HepG2 (cell line): ENCODE measurements at regions not wholly inside any gene's neighbourhood (a gene's known extent, or its start where the extent isn't known, plus 50 kb on each side); places are given as distances from the start of the nearest gene placed in this dataset.
A peak's percentile ranks its signal among the peaks of the same experiment; 100 is the strongest.

Experiments
- ATAC-seq: fragments of 200-7000 bp; cut with Tn5 transposase; 3 replicates; pipeline ENCODE4 v1.9.1; 2020; ENCODE audit warnings: mild to moderate bottlenecking, moderate library complexity
- BruUV-seq: library from RNA; stranded (reverse); fragments of 400-500 nt; replicated peaks from 2 replicates; lab custom pipeline; 2021; lab: Mats Ljungman, UMichigan
- CTCF ChIA-PET: fragments of 300-600 bp; formaldehyde crosslinking; extraction: SDS; loops from one replicate; lab custom pipeline; 2021; ENCODE audit warnings: low total read pairs, inconsistent platforms, low intra/inter-chr PET ratio; lab: Yijun Ruan, JAX
- POLR2A ChIA-PET: fragments of 350-600 bp; sonication (Branson Sonifier 250); formaldehyde crosslinking; loops from one replicate; lab custom pipeline; 2020; ENCODE audit warnings: antibody characterized with exemption, inconsistent platforms; lab: Yijun Ruan, JAX
- DNase-seq: peaks from one replicate; pipeline ENCODE4 v3.0.0-alpha.2; 2015; ENCODE audit warnings: low spot score
- FAIRE-seq: peaks from 3 replicates; lab custom pipeline; 2011; peaks lifted over from hg19 to GRCh38; lab: Jason Lieb, UNC
- H2AFZ ChIP-seq: one replicate; pipeline ENCODE4 v1.6.1; 2011; ENCODE audit warnings: low read length, inconsistent platforms
- H3K27ac ChIP-seq: fragments of 300-600 bp; 3 replicates; pipeline ENCODE4 v1.8.0; 2011; ENCODE audit warnings: mixed run types, mild to moderate bottlenecking, mixed read lengths, low read length, inconsistent platforms; ENCODE audit not compliant: insufficient read depth; ENCODE audit errors: extremely low read length
- H3K27me3 ChIP-seq, 2 experiments: fragments of 200-600 bp in 1 of 2; 2 replicates in 1 of 2; 3 replicates in 1 of 2; pipeline versions ENCODE4 v1.6.0 to v1.8.0; 2011; ENCODE audit warnings: low read length in 2 of 2, mild to moderate bottlenecking in 2 of 2, moderate library complexity in 2 of 2, inconsistent platforms in 1 of 2; ENCODE audit not compliant: insufficient read depth in 2 of 2, control insufficient read depth in 1 of 2
- H3K36me3 ChIP-seq, 2 experiments: fragments of 200-600 bp in 1 of 2; replicated peaks in 1 of 2; 2 replicates in 1 of 2; 3 replicates in 1 of 2; pipeline versions ENCODE4 v1.5.1 to v1.8.0; 2011; ENCODE audit warnings: low read length in 2 of 2, inconsistent platforms in 1 of 2; ENCODE audit not compliant: insufficient read depth in 2 of 2, control insufficient read depth in 1 of 2
- H3K4me1 ChIP-seq: 2 replicates; pipeline ENCODE4 v1.5.1; 2012; ENCODE audit warnings: low read length, inconsistent platforms; ENCODE audit not compliant: insufficient read depth
- H3K4me2 ChIP-seq: 2 replicates; pipeline ENCODE4 v1.6.0; 2011; ENCODE audit warnings: low read depth, low read length, inconsistent platforms
- H3K4me3 ChIP-seq, 3 experiments: fragments of 200-600 bp in 1 of 3; sonication (generic), shearing (Covaris generic) in 1 of 3; replicated peaks in 1 of 3; 2 replicates each; pipeline ENCODE4 v1.5.1; 2011 to 2016; ENCODE audit warnings: low read length in 3 of 3, inconsistent platforms in 2 of 3, low read depth in 2 of 3, mild to moderate bottlenecking in 2 of 3, control low read depth in 1 of 3, mixed read lengths in 1 of 3; ENCODE audit not compliant: insufficient read depth in 1 of 3
- H3K79me2 ChIP-seq: one replicate; pipeline ENCODE4 v1.6.1; 2011; ENCODE audit warnings: low read length, inconsistent platforms; ENCODE audit not compliant: insufficient read depth
- H3K9ac ChIP-seq: 2 replicates; pipeline ENCODE4 v1.6.0; 2011; ENCODE audit warnings: mild to moderate bottlenecking, low read depth, low read length, inconsistent platforms; ENCODE audit not compliant: insufficient read depth
- H3K9me3 ChIP-seq: 2 replicates; pipeline ENCODE4 v1.5.1; 2012; ENCODE audit warnings: mild to moderate bottlenecking, low read length
- H4K20me1 ChIP-seq: 2 replicates; pipeline ENCODE4 v1.6.0; 2011; ENCODE audit warnings: inconsistent platforms, mild to moderate bottlenecking, low read length, moderate library complexity; ENCODE audit not compliant: insufficient read depth
- ATF7 ChIP-seq, 2 experiments: fragments of 450-650 bp in 1 of 2; sonication (generic) in 1 of 2; formaldehyde crosslinking in 1 of 2; IDR thresholded peaks; 2 replicates each; pipeline versions ENCODE4 v1.4.0 to v1.6.1; 2016 to 2020; ENCODE audit warnings: antibody characterized with exemption in 1 of 2, mild to moderate bottlenecking in 1 of 2, missing genetic modification reagents in 1 of 2
- HNF1A ChIP-seq, 2 experiments: sonication (generic) in 1 of 2; formaldehyde crosslinking in 1 of 2; IDR thresholded peaks; 2 replicates each; pipeline versions ENCODE4 v1.4.0 to v1.6.1; 2016 to 2020; ENCODE audit warnings: borderline replicate concordance in 1 of 2, low read depth in 1 of 2, mild to moderate bottlenecking in 1 of 2, missing genetic modification reagents in 1 of 2
- LCORL ChIP-seq, 2 experiments: fragments of 450-650 bp in 1 of 2; sonication (generic) in 1 of 2; formaldehyde crosslinking in 1 of 2; IDR thresholded peaks; 2 replicates each; pipeline versions ENCODE4 v1.5.0 to v1.6.1; 2017 to 2020; ENCODE audit warnings: antibody characterized with exemption in 1 of 2, missing genetic modification reagents in 1 of 2
- THAP7 ChIP-seq: sonication (generic); formaldehyde crosslinking; IDR thresholded peaks from 2 replicates; pipeline ENCODE4 v1.8.1; 2023; ENCODE audit warnings: mild to moderate bottlenecking, missing genetic modification reagents
- THAP9 ChIP-seq: sonication (generic); formaldehyde crosslinking; IDR thresholded peaks from 2 replicates; pipeline ENCODE4; 2020; ENCODE audit warnings: missing genetic modification reagents, mild to moderate bottlenecking, borderline replicate concordance
- ZNF326 ChIP-seq: sonication (generic); formaldehyde crosslinking; IDR thresholded peaks from 2 replicates; pipeline ENCODE4 v1.4.0; 2020; ENCODE audit warnings: missing genetic modification reagents, borderline replicate concordance
- WGBS: methylation state at CpG from one replicate; pipeline ENCODE4 v1.1.6; 2017; ENCODE audit warnings: low lambda C conversion rate; 5-methylcytosine and 5-hydroxymethylcytosine counted together
- in situ Hi-C: cut with HindIII; loops from 2 replicates; pipeline ENCODE4 v1.10.0; 2017; ENCODE audit warnings: low pct_unique_long_range_greater_than_20kb; ENCODE audit not compliant: extremely low pct_ligation_motif_present
- intact Hi-C: fragments of 100-400 bp; cut with micrococcal nuclease; formaldehyde crosslinking; loops from one replicate; pipeline ENCODE4 v1.10.0; 2022; ENCODE audit not compliant: unreplicated experiment

GRCh38 chr2:3071685-3072263 is 305.8 kb downstream of the EIPR1 start:
- Histone ChIP-seq H3K4me2 (no peak overlapping the region), H3K36me3 (no peaks in the 10 kb centered on the region), H3K9me3 (no peaks in the 10 kb centered on the region), H3K79me2 (no peaks in the 10 kb centered on the region), H4K20me1 (no peaks in the 10 kb centered on the region), H3K4me1 (no peaks in the 10 kb centered on the region), H3K4me3 (no peak overlapping the region), H2AFZ (no peak overlapping the region), H3K27ac (no peak overlapping the region), H3K27me3 (peaks cover 6 to 72% of the 10 kb centered on the region in 2 experiments; a peak in 4 of 5 replicates), H3K9ac (no peak overlapping the region)
- no peak for FAIRE-seq
- no peak for ATAC-seq
- in situ Hi-C loops (no loop called here), intact Hi-C loops (no loop called here)
- 48% methylated on average over 10 of the region's 10 CpGs for WGBS
- BruUV-seq: no TSS peak
- TF ChIP-seq HNF1A (IDR thresholded peaks at IDR 0.05; ENCODE audit: low read depth): no peak
- TF ChIP-seq HNF1A (CRISPR knock-in tag; IDR thresholded peaks at IDR 0.05; ENCODE audit: borderline replicate concordance): no peak
- no peak for TF ChIP-seq THAP7
- TF ChIP-seq ATF7 (IDR thresholded peaks at IDR 0.05): peak; percentile 50; the same call in 1 of the 2 replicates
- TF ChIP-seq ATF7 (CRISPR knock-in tag; IDR thresholded peaks at IDR 0.05): no peak
- no peak for TF ChIP-seq ZNF326 (CRISPR knock-in tag)
- TF ChIP-seq THAP9 (CRISPR knock-in tag): no peak
- TF ChIP-seq LCORL (IDR thresholded peaks at IDR 0.05): no peak
- no peak for TF ChIP-seq LCORL (CRISPR knock-in tag; IDR thresholded peaks at IDR 0.05)
- ChIA-PET POLR2A (no interaction called here), CTCF (no interaction called here)
- DNase-seq: no peak
